ENCODE measurements at regions not wholly inside any gene's neighbourhood (a gene's known extent, or its start where the extent isn't known, plus 50 kb on each side); places are given as distances from the start of the nearest gene placed in this dataset.

GRCh38 chr2:33650171-33650570, 51.1 kb upstream of the FAM98A start:
- TF ChIP-seq POLR2A (IDR thresholded peaks at IDR 0.05; ENCODE audit: low read depth, low read length) (no peak), TAF1 (IDR thresholded peaks at IDR 0.05; ENCODE audit: borderline replicate concordance, low read depth, low read length) (no peak), POLR2AphosphoS5 (IDR thresholded peaks at IDR 0.05; ENCODE audit: low read depth, low read length) (no peak)
